Rectal smooth muscle tissue (tissue), 1 donor: ENCODE measurements at regions not wholly inside any gene's neighbourhood (a gene's known extent, or its start where the extent isn't known, plus 50 kb on each side); places are given as distances from the start of the nearest gene placed in this dataset.

Source experiments
- H3K27ac ChIP-seq: one replicate; pipeline ENCODE4 v1.7.0; 2013; ENCODE audit warnings: low read depth, low read length, inconsistent platforms
- H3K27me3 ChIP-seq: one replicate; pipeline ENCODE4 v1.7.0; 2013; ENCODE audit warnings: low read length; ENCODE audit not compliant: control insufficient read depth, insufficient read depth
- H3K36me3 ChIP-seq: one replicate; pipeline ENCODE4 v1.7.0; 2013; ENCODE audit warnings: low read length; ENCODE audit not compliant: control insufficient read depth, insufficient read depth
- H3K4me1 ChIP-seq: one replicate; pipeline ENCODE4 v1.7.0; 2013; ENCODE audit warnings: low read length; ENCODE audit not compliant: control insufficient read depth, insufficient read depth
- H3K4me3 ChIP-seq: one replicate; pipeline ENCODE4 v1.7.0; 2013; ENCODE audit warnings: low read length
- H3K9ac ChIP-seq: one replicate; pipeline ENCODE4 v1.7.0; 2013; ENCODE audit warnings: low read length

DNA sequence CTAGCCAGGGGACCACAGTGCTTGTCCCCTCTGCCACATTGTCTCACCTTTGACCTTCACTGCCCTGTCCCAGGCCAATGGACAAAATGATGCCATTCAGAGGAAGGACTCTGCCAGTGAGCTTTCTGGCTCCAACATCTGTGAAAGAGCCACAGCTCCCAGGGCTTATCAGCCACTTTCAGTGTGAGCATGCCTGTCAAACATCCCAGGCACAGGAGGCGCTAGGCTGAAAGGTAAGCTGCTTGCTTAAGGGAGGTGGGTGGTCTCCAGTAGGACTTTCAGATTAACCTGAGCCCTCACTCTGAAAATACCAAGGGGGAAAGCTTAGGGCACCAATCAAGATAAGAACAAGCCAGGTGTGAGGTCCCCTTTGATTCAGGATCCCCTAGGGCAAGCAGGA is 59.8 kb upstream of the GDF10 start:
- H3K4me3 ChIP-seq, result no peak overlapping the region
- no peak overlapping the region for H3K9ac ChIP-seq
- H3K4me1 ChIP-seq, result no peaks in the 10 kb centered on the region
- no peak overlapping the region for H3K27ac ChIP-seq
- H3K27me3 ChIP-seq, result no peaks in the 10 kb centered on the region
- no peaks in the 10 kb centered on the region for H3K36me3 ChIP-seq

- Histone ChIP-seq H3K4me3 (no peak overlapping the region), H3K27ac (no peak overlapping the region), H3K9ac (no peak overlapping the region), H3K27me3 (no peaks in the 10 kb centered on the region), H3K4me1 (no peaks in the 10 kb centered on the region), H3K36me3 (no peaks in the 10 kb centered on the region)
Observed at GRCh38 chr10:47241256-47241655, 58.7 kb upstream of the GDF10 start.

GRCh38 chr10:47241946-47242867 is 57.8 kb upstream of the GDF10 start:
- no peaks in the 10 kb centered on the region for H3K27me3 ChIP-seq
- no peak overlapping the region for H3K4me3 ChIP-seq
- H3K36me3 ChIP-seq, result no peaks in the 10 kb centered on the region
- no peak overlapping the region for H3K9ac ChIP-seq
- H3K4me1 ChIP-seq, result no peaks in the 10 kb centered on the region
- H3K27ac ChIP-seq, result no peak overlapping the region

- no peak overlapping the region for H3K4me3 ChIP-seq
- H3K27ac ChIP-seq, result no peak overlapping the region
- no peaks in the 10 kb centered on the region for H3K4me1 ChIP-seq
- no peak overlapping the region for H3K9ac ChIP-seq
- no peaks in the 10 kb centered on the region for H3K27me3 ChIP-seq
- H3K36me3 ChIP-seq, result no peaks in the 10 kb centered on the region
Observed at GRCh38 chr10:47243356-47243755, 56.6 kb upstream of the GDF10 start.

DNA sequence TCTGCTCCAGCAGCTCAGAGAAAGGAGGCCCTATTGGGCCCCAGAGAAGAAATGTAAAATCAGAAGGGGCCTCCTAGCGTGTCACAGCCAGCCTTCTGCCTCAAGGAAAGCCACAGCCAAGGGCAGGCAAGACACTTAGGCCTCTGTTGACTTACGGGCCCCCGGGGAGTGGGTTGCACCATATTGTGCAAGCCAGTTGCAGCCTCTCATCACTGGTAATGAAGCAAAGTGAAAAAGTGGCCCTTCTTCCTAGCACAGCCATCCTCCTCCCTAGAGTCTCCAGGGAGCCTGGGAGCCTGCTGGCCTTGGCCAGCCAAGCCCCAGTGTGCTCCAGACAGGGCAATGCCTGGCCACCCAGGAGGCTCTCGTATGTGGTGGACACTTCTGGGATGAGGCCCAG is 56.2 kb upstream of the GDF10 start:
- Histone ChIP-seq H3K27ac (no peak overlapping the region), H3K4me3 (no peak overlapping the region), H3K9ac (no peak overlapping the region), H3K27me3 (no peaks in the 10 kb centered on the region), H3K36me3 (no peaks in the 10 kb centered on the region), H3K4me1 (no peaks in the 10 kb centered on the region)

GRCh38 chr10:47244560-47245500 is 55.2 kb upstream of the GDF10 start:
- H3K27me3 ChIP-seq, result no peaks in the 10 kb centered on the region
- H3K27ac ChIP-seq, result no peak overlapping the region
- H3K4me3 ChIP-seq, result no peak overlapping the region
- H3K9ac ChIP-seq, result no peak overlapping the region
- no peaks in the 10 kb centered on the region for H3K4me1 ChIP-seq
- no peaks in the 10 kb centered on the region for H3K36me3 ChIP-seq

DNA sequence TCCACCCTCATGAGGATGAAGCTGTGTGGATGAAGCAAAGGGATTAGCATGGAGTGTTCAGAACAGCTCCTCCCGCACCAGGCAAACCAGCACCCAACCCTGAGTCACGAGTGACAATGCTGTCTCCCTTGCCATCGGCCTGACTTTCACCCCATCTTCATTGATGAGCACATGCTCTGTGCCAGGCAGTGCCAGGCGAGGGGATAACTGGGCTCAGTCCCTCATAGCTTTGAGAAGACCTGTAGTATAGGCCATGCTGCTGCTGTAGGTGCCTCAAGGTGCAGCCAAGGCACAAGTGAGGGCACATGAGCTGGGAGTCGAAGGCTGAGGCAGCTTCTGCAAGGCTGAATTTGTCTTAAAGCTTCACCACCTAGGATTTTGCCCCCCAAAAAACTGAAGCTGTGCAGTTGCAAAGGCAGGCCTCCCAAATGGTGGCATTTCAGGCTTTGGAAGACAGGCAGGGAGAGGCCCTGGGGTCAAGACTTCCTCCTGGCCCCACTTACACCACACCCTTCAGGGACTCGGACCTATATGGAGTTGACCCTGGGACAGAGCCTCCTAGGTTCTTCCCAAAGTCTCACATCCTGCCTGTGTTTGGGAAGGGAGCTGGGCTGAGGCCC is 54.2 kb upstream of the GDF10 start:
- Histone ChIP-seq H3K9ac (no peak overlapping the region), H3K27me3 (no peaks in the 10 kb centered on the region), H3K4me1 (no peaks in the 10 kb centered on the region), H3K36me3 (no peaks in the 10 kb centered on the region), H3K4me3 (no peak overlapping the region), H3K27ac (no peak overlapping the region)

GRCh38 chr10:47246406-47247147 is 53.4 kb upstream of the GDF10 start:
- H3K4me3 ChIP-seq, result no peak overlapping the region
- no peaks in the 10 kb centered on the region for H3K27me3 ChIP-seq
- H3K36me3 ChIP-seq, result no peaks in the 10 kb centered on the region
- no peaks in the 10 kb centered on the region for H3K4me1 ChIP-seq
- H3K9ac ChIP-seq, result no peak overlapping the region
- no peak overlapping the region for H3K27ac ChIP-seq

DNA sequence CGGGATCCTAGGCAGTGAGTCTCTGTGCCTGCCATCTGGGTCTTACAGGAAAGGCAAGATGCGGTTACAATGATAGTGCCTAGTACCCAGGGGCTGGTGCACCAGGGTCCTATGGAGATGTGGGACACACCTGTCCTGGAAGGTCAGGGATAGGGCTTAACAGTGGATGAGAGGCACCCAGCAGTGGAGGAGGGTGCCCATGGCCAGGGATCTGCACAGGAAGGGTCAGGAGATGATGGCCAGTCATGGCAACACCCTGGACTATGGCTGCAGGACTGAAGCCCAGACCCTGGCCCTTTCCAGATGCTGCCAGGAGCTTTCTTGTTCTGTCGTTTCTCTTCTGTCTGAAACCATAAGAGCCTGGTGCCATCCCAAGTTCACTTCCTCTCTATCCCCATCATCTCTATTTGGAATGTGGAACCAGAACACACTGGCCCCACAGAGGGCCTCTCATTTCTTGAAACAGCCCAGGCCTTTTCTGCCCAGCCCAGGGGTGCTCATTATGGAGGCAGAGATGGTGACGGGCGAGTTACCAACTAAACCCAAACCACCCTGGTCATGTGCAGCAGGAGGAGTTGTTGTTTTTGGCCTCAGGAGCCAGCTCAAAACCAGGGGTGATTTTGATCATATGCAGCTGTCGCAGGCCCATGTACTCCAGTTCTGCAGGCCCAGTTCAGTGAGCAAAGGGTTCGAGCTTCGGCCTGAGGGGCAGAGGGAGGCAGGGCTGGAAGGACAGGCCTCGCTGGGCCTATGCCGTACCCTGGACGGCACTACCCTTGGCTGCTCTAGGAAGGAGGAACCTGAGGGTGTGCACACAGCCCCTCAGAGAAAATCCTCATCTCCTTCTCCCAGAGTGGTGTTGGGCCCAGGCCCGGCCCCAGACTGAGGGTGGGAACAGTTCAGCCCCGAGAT is 52.6 kb upstream of the GDF10 start:
- H3K9ac ChIP-seq, result no peak overlapping the region
- no peak overlapping the region for H3K4me3 ChIP-seq
- H3K4me1 ChIP-seq, result no peaks in the 10 kb centered on the region
- H3K27ac ChIP-seq, result no peak overlapping the region
- H3K27me3 ChIP-seq, result no peaks in the 10 kb centered on the region
- H3K36me3 ChIP-seq, result no peaks in the 10 kb centered on the region

GRCh38 chr10:47248386-47249090 is 51.5 kb upstream of the GDF10 start:
- Histone ChIP-seq H3K36me3 (no peaks in the 10 kb centered on the region), H3K27me3 (no peaks in the 10 kb centered on the region), H3K27ac (no peak overlapping the region), H3K4me1 (no peaks in the 10 kb centered on the region), H3K9ac (no peak overlapping the region), H3K4me3 (no peak overlapping the region)

- Histone ChIP-seq H3K27ac (no peak overlapping the region), H3K4me3 (no peak overlapping the region), H3K9ac (no peak overlapping the region)
Observed at GRCh38 chr10:47249881-47250280, 50.1 kb upstream of the GDF10 start.

More at GRCh38 chr10:47249881-47250280, 50.1 kb upstream of the GDF10 start:
- no peaks in the 10 kb centered on the region for H3K27me3 ChIP-seq
- no peaks in the 10 kb centered on the region for H3K36me3 ChIP-seq
- no peaks in the 10 kb centered on the region for H3K4me1 ChIP-seq
